Vagina (tissue), 2 donors: ENCODE measurements at regions not wholly inside any gene's neighbourhood (a gene's known extent, or its start where the extent isn't known, plus 50 kb on each side); places are given as distances from the start of the nearest gene placed in this dataset.

Source experiments
- POLR2AphosphoS5 ChIP-seq, 2 donors: sonication (generic); formaldehyde crosslinking; IDR thresholded peaks; one replicate each; pipeline ENCODE4 v1.9.0; 2017; ENCODE audit warnings: antibody characterized with exemption in 2 of 2, mild to moderate bottlenecking in 2 of 2, low read depth in 1 of 2; ENCODE audit not compliant: insufficient read depth in 1 of 2
- TF ChIP-seq, protein P1 (sequence below), 3 experiments: fragments of 450-650 bp in 2 of 3; fragments of 200-600 bp in 1 of 3; sonication (generic) in 1 of 3; IDR thresholded peaks; one replicate each; pipeline ENCODE4 v1.5.1; 2017 to 2019; ENCODE audit warnings: antibody characterized with exemption in 3 of 3, mild to moderate bottlenecking in 2 of 3, moderate library complexity in 2 of 3

DNA sequence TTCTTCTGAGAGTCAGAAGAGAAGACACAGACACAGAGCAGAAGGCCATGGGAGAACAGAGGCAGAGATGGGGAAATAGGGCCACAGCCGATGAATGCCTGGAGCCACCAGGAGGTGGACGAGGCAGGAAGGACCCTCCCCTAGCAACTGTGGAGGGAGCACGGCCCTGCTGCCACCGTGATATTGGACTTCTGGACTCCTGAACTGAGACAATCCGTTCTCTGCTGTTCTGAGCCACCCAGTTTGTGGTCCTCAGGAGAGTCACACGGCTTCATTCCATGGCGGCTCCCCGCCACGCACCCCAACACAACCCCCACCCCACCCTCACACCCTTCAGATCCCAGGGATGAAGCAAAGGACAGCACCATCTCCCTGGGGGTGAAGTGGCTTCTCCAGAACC, 338.1 kb downstream of the CTTN start:
- TF ChIP-seq POLR2AphosphoS5 (IDR thresholded peaks at IDR 0.05; ENCODE audit: insufficient read depth in 1 of 2, low read depth in 1 of 2): no peak
- TF ChIP-seq, protein P1, sequence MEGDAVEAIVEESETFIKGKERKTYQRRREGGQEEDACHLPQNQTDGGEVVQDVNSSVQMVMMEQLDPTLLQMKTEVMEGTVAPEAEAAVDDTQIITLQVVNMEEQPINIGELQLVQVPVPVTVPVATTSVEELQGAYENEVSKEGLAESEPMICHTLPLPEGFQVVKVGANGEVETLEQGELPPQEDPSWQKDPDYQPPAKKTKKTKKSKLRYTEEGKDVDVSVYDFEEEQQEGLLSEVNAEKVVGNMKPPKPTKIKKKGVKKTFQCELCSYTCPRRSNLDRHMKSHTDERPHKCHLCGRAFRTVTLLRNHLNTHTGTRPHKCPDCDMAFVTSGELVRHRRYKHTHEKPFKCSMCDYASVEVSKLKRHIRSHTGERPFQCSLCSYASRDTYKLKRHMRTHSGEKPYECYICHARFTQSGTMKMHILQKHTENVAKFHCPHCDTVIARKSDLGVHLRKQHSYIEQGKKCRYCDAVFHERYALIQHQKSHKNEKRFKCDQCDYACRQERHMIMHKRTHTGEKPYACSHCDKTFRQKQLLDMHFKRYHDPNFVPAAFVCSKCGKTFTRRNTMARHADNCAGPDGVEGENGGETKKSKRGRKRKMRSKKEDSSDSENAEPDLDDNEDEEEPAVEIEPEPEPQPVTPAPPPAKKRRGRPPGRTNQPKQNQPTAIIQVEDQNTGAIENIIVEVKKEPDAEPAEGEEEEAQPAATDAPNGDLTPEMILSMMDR (IDR thresholded peaks at IDR 0.05): no peak
